ENCODE measurements at regions not wholly inside any gene's neighbourhood (a gene's known extent, or its start where the extent isn't known, plus 50 kb on each side); places are given as distances from the start of the nearest gene placed in this dataset.

- no peaks in the 10 kb centered on the region for H3K9me3 ChIP-seq
- no peaks in the 10 kb centered on the region for H3K27me3 ChIP-seq
- 73 to 89% methylated on average over 2 of the region's 2 CpGs for WGBS, 2 donors
- DNase-seq, result no peak
- no peak overlapping the region for H3K4me3 ChIP-seq
- intact Hi-C loops (cut with DNase I), result no loop called here
- H3K36me3 ChIP-seq, result no peaks in the 10 kb centered on the region
- no peaks in the 10 kb centered on the region for H3K4me1 ChIP-seq
- TF ChIP-seq POLR2A (IDR thresholded peaks at IDR 0.05) (no peak), CTCF (IDR thresholded peaks at IDR 0.05) (no peak), POLR2AphosphoS5 (IDR thresholded peaks at IDR 0.05) (no peak), EP300 (IDR thresholded peaks at IDR 0.05) (no peak)
- H3K27ac ChIP-seq, result no peak overlapping the region
Measured at GRCh38 chr2:11989354-11989703, 242.9 kb downstream of the LPIN1 start.

GRCh38 chr2:11990576-11990975 is 244.1 kb downstream of the LPIN1 start:
- peaks cover 0 to 3% (median 0%) of the 10 kb centered on the region in 4 donors for H3K9me3 ChIP-seq
- H3K4me1 ChIP-seq, result no peaks in the 10 kb centered on the region
- no peaks in the 10 kb centered on the region for H3K27me3 ChIP-seq
- H3K27ac ChIP-seq, result no peak overlapping the region
- no peak overlapping the region for H3K4me3 ChIP-seq
- WGBS, 2 donors, result 67 to 78% methylated on average over 4 of the region's 4 CpGs
- intact Hi-C loops (cut with DNase I), result no loop called here
- H3K36me3 ChIP-seq, result no peaks in the 10 kb centered on the region
- DNase-seq, result no peak
- TF ChIP-seq CTCF (IDR thresholded peaks at IDR 0.05) (no peak), EP300 (IDR thresholded peaks at IDR 0.05) (no peak), POLR2A (IDR thresholded peaks at IDR 0.05) (no peak), POLR2AphosphoS5 (IDR thresholded peaks at IDR 0.05) (no peak)

GRCh38 chr2:11993749-11994148 is 247.3 kb downstream of the LPIN1 start:
- no peaks in the 10 kb centered on the region for H3K36me3 ChIP-seq
- TF ChIP-seq CTCF (IDR thresholded peaks at IDR 0.05) (no peak), POLR2AphosphoS5 (IDR thresholded peaks at IDR 0.05) (no peak), POLR2A (IDR thresholded peaks at IDR 0.05) (no peak), EP300 (IDR thresholded peaks at IDR 0.05) (no peak)
- no peaks in the 10 kb centered on the region for H3K27me3 ChIP-seq
- H3K4me3 ChIP-seq, result no peak overlapping the region
- H3K9me3 ChIP-seq, result peaks cover 0 to 3% (median 0%) of the 10 kb centered on the region in 4 donors
- intact Hi-C loops (cut with DNase I), result no loop called here
- peaks cover 0 to 6% (median 2%) of the 10 kb centered on the region in 4 donors for H3K4me1 ChIP-seq
- no peak overlapping the region for H3K27ac ChIP-seq
- no peak for DNase-seq
- WGBS, 2 donors, result 84 to 89% methylated on average over 1 of the region's 1 CpG

- H3K4me3 ChIP-seq, result no peak overlapping the region
- H3K9me3 ChIP-seq, result peaks cover 0 to 3% (median 0%) of the 10 kb centered on the region in 4 donors
- no peaks in the 10 kb centered on the region for H3K27me3 ChIP-seq
- H3K4me1 ChIP-seq, result peaks cover 0 to 6% (median 4%) of the 10 kb centered on the region in 4 donors
- H3K36me3 ChIP-seq, result no peaks in the 10 kb centered on the region
- DNase-seq, result no peak
- TF ChIP-seq EP300 (IDR thresholded peaks at IDR 0.05), result no peak
- TF ChIP-seq POLR2A (IDR thresholded peaks at IDR 0.05), result no peak
- no peak for TF ChIP-seq POLR2AphosphoS5 (IDR thresholded peaks at IDR 0.05)
- no peak for TF ChIP-seq CTCF (IDR thresholded peaks at IDR 0.05)
- intact Hi-C loops (cut with DNase I), result no loop called here
- H3K27ac ChIP-seq, result no peak overlapping the region
Measured at GRCh38 chr2:11995456-11995855, 249.0 kb downstream of the LPIN1 start.

GRCh38 chr2:11996618-11997017 is 250.2 kb downstream of the LPIN1 start:
- H3K27me3 ChIP-seq, result no peaks in the 10 kb centered on the region
- H3K36me3 ChIP-seq, result no peaks in the 10 kb centered on the region
- DNase-seq, result no peak
- peaks cover 0 to 6% (median 4%) of the 10 kb centered on the region in 4 donors for H3K4me1 ChIP-seq
- intact Hi-C loops (cut with DNase I), result no loop called here
- H3K9me3 ChIP-seq, result peaks cover 0 to 3% (median 0%) of the 10 kb centered on the region in 4 donors
- TF ChIP-seq EP300 (IDR thresholded peaks at IDR 0.05) (no peak), POLR2A (IDR thresholded peaks at IDR 0.05) (no peak), POLR2AphosphoS5 (IDR thresholded peaks at IDR 0.05) (no peak), CTCF (IDR thresholded peaks at IDR 0.05) (no peak)
- no peak overlapping the region for H3K4me3 ChIP-seq
- no peak overlapping the region for H3K27ac ChIP-seq
